WERI-Rb-1 (cell line): ENCODE measurements at regions not wholly inside any gene's neighbourhood (a gene's known extent, or its start where the extent isn't known, plus 50 kb on each side); places are given as distances from the start of the nearest gene placed in this dataset.

Experiments used
- DNase-seq: peaks from one replicate; pipeline ENCODE4 v3.0.0-alpha.2; 2020
- H3K27ac ChIP-seq: fragments of 250-450 bp; sonication (Bioruptor Pico); 2 replicates; pipeline ENCODE4 v1.5.1; 2020; ENCODE audit warnings: mild to moderate bottlenecking, moderate library complexity
- H3K27me3 ChIP-seq: fragments of 250-450 bp; sonication (Bioruptor Pico); 2 replicates; pipeline ENCODE4 v1.5.1; 2021; ENCODE audit warnings: mild to moderate bottlenecking, low read depth, moderate library complexity; ENCODE audit not compliant: insufficient read depth, severe bottlenecking
- H3K36me3 ChIP-seq: fragments of 250-450 bp; sonication (Bioruptor Pico); 2 replicates; pipeline ENCODE4 v1.5.1; 2020; ENCODE audit warnings: mild to moderate bottlenecking, moderate library complexity
- H3K4me3 ChIP-seq: 2 replicates; pipeline ENCODE4 v1.5.1; 2011; ENCODE audit warnings: low read depth, mild to moderate bottlenecking, control low read depth, low read length
- H3K9me3 ChIP-seq: fragments of 250-450 bp; sonication (Bioruptor Pico); 2 replicates; pipeline ENCODE4 v1.5.1; 2021; ENCODE audit warnings: mild to moderate bottlenecking, moderate library complexity; ENCODE audit not compliant: severe bottlenecking
- TF ChIP-seq, protein P1 (sequence below): IDR thresholded peaks from 2 replicates; pipeline ENCODE4 v1.5.1; 2011; ENCODE audit warnings: low read depth, mild to moderate bottlenecking, control low read depth, inconsistent platforms, low read length

DNA sequence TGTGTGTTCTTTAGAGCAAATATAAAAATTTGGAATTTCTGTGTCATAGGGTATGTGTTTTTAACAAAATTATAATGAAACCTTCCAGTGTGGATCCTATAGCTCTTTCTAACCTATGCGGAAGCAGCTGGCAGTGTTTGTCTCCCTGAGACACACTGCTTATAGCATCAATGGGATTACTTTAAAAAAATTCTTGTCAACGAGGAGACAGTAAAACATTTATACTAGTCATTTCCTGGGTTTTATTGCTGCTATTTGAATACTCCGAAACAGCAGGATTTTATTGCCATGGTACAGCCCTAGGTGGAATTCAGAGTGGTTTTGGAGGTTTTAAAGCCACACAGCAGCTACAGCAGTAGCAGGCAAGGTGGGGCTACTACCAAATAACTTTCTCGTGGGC lies 145.1 kb upstream of the IL1RAPL2 start:
- TF ChIP-seq, protein P1, sequence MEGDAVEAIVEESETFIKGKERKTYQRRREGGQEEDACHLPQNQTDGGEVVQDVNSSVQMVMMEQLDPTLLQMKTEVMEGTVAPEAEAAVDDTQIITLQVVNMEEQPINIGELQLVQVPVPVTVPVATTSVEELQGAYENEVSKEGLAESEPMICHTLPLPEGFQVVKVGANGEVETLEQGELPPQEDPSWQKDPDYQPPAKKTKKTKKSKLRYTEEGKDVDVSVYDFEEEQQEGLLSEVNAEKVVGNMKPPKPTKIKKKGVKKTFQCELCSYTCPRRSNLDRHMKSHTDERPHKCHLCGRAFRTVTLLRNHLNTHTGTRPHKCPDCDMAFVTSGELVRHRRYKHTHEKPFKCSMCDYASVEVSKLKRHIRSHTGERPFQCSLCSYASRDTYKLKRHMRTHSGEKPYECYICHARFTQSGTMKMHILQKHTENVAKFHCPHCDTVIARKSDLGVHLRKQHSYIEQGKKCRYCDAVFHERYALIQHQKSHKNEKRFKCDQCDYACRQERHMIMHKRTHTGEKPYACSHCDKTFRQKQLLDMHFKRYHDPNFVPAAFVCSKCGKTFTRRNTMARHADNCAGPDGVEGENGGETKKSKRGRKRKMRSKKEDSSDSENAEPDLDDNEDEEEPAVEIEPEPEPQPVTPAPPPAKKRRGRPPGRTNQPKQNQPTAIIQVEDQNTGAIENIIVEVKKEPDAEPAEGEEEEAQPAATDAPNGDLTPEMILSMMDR: no peak
- no peak for DNase-seq
- H3K27me3 ChIP-seq: peaks cover 21% of the 10 kb centered on the region
- no peaks in the 10 kb centered on the region for H3K36me3 ChIP-seq
- no peaks in the 10 kb centered on the region for H3K9me3 ChIP-seq
- no peak overlapping the region for H3K27ac ChIP-seq
- H3K4me3 ChIP-seq: no peak overlapping the region

- TF ChIP-seq, protein P1: no peak
Measured at GRCh38 chrX:104419926-104420325, 146.1 kb upstream of the IL1RAPL2 start.

DNA sequence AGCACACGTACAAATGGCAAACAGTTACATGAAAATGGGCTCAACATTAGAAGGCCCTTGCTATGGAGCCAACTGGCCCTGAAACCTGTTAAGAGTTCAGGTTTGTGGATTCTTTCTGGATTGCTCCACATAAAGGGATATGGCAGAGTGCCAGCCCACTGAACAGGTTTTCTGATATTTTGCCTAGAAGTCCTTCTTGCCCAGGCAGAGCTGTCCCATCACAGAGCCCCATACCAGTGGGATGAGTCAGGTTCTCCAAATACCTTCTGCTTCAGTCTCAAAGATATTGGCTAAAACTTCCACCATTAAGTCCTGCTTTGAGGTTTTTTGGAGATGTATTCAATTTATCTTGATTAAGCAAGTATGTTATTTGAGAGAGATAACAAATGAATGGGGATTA lies 146.8 kb upstream of the IL1RAPL2 start:
- Histone ChIP-seq H3K27me3 (peaks cover 18% of the 10 kb centered on the region), H3K27ac (no peak overlapping the region), H3K36me3 (no peaks in the 10 kb centered on the region), H3K9me3 (no peaks in the 10 kb centered on the region), H3K4me3 (no peak overlapping the region)
- DNase-seq: no peak
- TF ChIP-seq, protein P1: no peak

More at GRCh38 chrX:104419926-104420325, 146.1 kb upstream of the IL1RAPL2 start:
- Histone ChIP-seq H3K27me3 (peaks cover 17% of the 10 kb centered on the region), H3K9me3 (no peaks in the 10 kb centered on the region), H3K36me3 (no peaks in the 10 kb centered on the region), H3K4me3 (no peak overlapping the region), H3K27ac (no peak overlapping the region)
- no peak for DNase-seq

- no peaks in the 10 kb centered on the region for H3K9me3 ChIP-seq
- TF ChIP-seq, protein P1: no peak
- no peak overlapping the region for H3K4me3 ChIP-seq
- H3K27me3 ChIP-seq: peaks cover 20% of the 10 kb centered on the region
- H3K36me3 ChIP-seq: no peaks in the 10 kb centered on the region
- DNase-seq: no peak
- no peak overlapping the region for H3K27ac ChIP-seq
Measured at GRCh38 chrX:104411800-104412199, 154.2 kb upstream of the IL1RAPL2 start.

DNA sequence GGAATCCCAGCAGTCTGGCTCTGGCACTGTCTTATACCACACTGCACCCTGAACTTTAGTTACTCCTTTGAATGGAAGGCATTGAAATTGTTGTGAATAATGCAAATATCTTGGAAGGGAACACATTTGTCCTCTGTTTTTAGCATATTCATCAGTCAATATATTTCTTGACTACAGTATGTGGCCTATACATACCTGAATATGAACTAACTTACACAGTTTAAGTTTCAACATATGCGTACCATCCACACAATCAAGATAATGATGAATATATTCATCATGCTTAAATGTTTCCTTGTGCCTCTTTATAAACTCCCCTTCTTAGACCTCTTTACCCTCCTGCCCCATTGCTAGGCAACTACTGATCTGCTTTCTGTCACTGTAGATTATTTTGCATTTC lies 145.7 kb upstream of the ESX1 start:
- peaks cover 26% of the 10 kb centered on the region for H3K27me3 ChIP-seq
- H3K9me3 ChIP-seq: no peaks in the 10 kb centered on the region
- H3K4me3 ChIP-seq: no peak overlapping the region
- TF ChIP-seq, protein P1: no peak
- H3K27ac ChIP-seq: no peak overlapping the region
- no peaks in the 10 kb centered on the region for H3K36me3 ChIP-seq
- no peak for DNase-seq

DNA sequence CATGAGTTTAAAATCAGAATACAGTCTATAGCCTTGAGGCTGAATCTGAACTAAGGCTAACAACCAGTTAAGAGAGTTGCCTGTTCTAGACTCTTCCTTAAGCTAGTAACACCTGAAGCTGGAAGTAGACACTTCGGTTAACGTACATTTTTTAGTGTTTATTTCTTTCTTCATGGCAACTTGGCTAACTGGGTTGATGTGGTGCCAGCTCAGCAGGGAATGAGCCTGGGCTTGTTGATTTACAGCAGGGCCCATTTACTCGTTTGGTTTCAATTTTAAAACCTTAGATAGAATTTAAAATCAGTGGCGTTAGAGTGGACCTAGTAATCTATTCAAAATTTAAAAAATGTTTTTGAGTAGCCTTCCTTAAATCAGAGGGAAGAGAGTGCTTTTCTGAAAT lies 137.6 kb upstream of the ESX1 start:
- peaks cover 54% of the 10 kb centered on the region for H3K27me3 ChIP-seq
- H3K4me3 ChIP-seq: no peak overlapping the region
- H3K9me3 ChIP-seq: no peaks in the 10 kb centered on the region
- H3K27ac ChIP-seq: no peak overlapping the region
- TF ChIP-seq, protein P1: no peak
- no peak for DNase-seq
- H3K36me3 ChIP-seq: no peaks in the 10 kb centered on the region
